Peyer's patch (tissue), 4 donors: ENCODE measurements at regions not wholly inside any gene's neighbourhood (a gene's known extent, or its start where the extent isn't known, plus 50 kb on each side); places are given as distances from the start of the nearest gene placed in this dataset.

Experiments
- POLR2A ChIP-seq, 2 donors: fragments of 450-650 bp; IDR thresholded peaks; one replicate each; pipeline ENCODE4 v1.5.1; 2017; ENCODE audit warnings: antibody characterized with exemption in 2 of 2, mild to moderate bottlenecking in 2 of 2, moderate library complexity in 2 of 2
- TF ChIP-seq, protein P1 (sequence below), 6 experiments: fragments of 450-650 bp in 4 of 6; fragments of 200-600 bp in 2 of 6; sonication (generic) in 1 of 6; IDR thresholded peaks; one replicate each; pipeline ENCODE4 v1.5.1; 2017 to 2019; ENCODE audit warnings: antibody characterized with exemption in 6 of 6, mild to moderate bottlenecking in 3 of 6, moderate library complexity in 1 of 6

DNA sequence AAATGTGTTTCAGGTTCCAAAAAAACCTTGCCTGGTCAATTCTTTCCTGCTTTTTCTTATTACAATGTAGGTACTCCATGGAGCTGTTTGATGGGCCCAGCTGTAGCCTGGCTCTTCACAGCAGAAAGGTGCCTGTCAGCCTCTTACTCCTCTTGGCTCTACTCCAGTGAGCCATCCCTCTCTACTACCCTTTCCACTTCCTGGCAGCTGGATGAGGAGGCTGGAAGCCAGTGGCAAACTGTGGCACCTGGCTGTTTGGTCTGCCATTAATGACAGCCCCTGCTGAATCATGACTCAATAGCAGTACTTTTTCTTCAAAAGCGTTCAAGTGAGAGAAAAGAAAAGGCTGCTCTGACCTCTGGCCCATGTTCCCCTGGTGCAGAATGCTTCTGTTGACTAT is 618.1 kb downstream of the PYDC2 start:
- TF ChIP-seq, protein P1, sequence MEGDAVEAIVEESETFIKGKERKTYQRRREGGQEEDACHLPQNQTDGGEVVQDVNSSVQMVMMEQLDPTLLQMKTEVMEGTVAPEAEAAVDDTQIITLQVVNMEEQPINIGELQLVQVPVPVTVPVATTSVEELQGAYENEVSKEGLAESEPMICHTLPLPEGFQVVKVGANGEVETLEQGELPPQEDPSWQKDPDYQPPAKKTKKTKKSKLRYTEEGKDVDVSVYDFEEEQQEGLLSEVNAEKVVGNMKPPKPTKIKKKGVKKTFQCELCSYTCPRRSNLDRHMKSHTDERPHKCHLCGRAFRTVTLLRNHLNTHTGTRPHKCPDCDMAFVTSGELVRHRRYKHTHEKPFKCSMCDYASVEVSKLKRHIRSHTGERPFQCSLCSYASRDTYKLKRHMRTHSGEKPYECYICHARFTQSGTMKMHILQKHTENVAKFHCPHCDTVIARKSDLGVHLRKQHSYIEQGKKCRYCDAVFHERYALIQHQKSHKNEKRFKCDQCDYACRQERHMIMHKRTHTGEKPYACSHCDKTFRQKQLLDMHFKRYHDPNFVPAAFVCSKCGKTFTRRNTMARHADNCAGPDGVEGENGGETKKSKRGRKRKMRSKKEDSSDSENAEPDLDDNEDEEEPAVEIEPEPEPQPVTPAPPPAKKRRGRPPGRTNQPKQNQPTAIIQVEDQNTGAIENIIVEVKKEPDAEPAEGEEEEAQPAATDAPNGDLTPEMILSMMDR (IDR thresholded peaks at IDR 0.05): no peak
- no peak for TF ChIP-seq POLR2A (IDR thresholded peaks at IDR 0.05)
